NCI-H526 treated with DMSO at 0.1 percent for 48 hours (cell line): ENCODE measurements at regions not wholly inside any gene's neighbourhood (a gene's known extent, or its start where the extent isn't known, plus 50 kb on each side); places are given as distances from the start of the nearest gene placed in this dataset.
"Not testable (repeated sequence)": the region's sequence is repeated elsewhere in the genome, so short reads cannot be mapped to it uniquely, and the experiment has no call there.

Experiments
- DNase-seq: peaks from one replicate; lab custom pipeline; 2025; lab: John Stamatoyannopoulos, UW

DNA sequence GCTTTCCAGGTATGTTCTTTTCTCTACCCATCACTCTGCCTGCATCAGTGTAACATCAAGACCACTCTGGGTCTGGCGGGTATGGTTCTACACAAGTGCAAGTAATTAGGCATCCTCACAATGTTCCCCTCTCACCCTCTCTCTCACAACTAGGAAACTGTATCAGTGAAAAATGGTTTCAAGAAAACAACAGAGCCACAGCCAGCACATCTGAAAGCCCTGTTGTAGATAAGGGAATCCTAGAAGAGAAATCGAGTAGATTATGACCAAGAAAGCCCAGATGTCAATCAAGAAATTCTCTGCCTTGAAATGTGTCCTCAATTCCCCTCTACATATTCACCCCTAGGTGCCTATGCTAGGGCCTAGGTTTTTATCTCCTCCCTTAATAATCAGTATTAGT, 281.3 kb upstream of the ANKRD50 start:
- no peak for DNase-seq

DNA sequence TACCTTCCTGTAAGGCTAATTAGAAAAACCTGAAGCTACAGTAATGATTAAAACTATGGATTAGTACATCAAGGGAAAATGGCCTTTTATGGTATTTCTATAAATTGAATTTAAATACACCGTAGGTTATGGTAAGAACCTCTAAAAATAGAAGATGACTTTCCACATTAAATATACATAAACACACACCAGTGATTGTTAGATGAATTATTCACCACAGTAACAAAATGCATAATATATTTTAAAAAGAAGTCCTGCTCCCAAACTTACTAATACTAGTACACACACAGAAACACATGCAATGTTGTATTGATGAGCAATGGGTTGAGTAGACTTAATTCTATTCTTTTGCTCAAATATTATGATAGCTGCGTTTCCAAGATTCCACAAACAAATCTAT, 277.9 kb upstream of the ANKRD50 start:
- DNase-seq = no peak

DNA sequence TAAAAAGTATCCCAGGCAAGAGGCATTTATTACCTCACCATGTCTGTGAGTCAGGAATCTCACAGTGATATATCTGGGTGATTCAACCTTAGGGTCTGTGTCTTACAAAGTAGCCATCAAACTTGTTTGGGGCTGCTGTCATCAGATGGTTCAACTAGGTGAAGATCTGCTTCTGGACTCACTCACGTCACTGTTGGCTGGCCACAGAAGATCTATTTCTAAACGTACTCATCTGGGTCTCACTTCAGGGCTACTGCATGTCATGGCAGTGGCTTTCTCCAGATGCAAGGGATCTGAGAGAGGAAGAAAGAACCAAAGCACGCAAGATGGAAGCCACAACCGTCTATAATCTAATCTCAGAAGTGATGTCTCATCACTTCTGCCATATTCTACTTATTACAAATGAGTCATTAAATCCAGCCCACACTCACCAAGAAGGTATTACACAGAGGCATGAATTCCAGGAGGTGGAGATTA, 267.8 kb upstream of the ANKRD50 start:
- no peak for DNase-seq

DNA sequence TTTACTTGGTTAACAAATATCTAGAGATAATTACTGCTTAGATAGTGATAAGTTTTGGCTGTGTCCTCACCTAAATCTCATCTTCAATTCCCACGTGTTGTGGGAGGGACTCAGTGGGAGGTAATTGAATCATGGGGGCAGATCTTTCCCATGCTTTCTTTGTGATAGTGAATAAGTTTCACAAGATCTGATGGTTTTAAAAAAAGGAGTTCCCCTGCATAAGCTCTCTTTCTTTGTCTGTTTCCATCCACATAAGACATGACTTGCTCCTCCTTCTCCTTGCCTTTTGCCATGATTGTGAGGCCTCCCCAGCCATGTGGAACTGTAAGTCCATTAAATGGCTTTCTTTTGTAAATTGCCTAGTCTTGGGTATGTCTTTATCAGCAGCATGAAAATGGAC, 266.0 kb upstream of the ANKRD50 start:
- not testable (repeated sequence) for DNase-seq

DNA sequence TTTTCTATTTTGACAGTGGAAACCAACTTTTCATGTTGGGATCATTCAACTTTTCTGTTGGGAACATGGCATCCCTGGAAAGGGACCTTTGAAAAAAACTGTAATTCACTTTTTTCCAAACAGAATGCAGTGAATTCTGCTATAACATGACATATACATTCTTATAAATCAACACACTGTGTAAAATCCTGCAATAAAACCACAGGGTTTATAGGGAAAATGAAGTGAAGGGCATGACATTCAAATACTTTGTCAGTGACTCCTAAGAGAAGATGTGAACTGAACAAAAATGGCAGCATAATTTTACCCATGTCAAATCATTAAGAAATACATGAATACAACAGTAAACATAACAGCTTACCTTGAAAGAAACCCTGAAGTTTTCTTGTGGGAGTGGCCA, 264.5 kb upstream of the ANKRD50 start:
- no peak for DNase-seq

DNA sequence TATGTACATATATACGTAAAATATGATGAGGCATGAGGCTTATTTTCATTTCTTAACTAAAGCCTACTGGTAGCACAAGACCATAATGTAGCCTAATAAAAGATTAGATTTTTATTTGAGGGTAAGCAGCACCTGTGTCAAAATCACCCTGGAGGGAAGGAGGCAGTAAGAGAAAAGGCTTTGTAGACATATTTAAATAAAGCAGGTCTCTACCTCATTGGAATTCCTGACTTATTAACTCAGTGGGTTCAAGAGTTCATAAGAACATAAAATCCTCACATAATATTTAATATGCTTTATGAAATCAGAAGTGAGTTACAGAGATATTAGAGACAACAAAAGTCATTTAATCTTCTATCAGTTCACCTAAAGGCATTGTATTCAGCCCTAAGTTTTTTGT, 261.6 kb upstream of the ANKRD50 start:
- DNase-seq = no peak

DNA sequence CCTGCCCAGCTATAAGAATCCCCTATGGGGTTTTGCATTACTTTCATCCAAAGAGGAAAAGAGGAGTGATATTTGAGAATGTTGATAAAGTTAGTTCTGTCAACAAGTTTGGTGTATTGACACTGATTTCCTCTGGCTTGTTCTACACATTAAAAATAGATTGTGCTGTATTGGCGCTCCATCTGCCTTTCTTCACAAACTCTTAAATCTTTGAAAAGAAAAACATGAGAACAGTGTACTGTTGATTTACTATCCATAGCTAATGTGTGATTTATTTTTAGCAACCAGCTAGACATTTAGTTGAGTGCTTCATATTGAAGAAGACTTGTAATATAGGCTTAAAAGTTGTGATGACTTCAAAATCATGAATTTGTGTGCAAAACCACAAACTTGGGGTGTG, 261.2 kb upstream of the ANKRD50 start:
- DNase-seq = no peak

DNA sequence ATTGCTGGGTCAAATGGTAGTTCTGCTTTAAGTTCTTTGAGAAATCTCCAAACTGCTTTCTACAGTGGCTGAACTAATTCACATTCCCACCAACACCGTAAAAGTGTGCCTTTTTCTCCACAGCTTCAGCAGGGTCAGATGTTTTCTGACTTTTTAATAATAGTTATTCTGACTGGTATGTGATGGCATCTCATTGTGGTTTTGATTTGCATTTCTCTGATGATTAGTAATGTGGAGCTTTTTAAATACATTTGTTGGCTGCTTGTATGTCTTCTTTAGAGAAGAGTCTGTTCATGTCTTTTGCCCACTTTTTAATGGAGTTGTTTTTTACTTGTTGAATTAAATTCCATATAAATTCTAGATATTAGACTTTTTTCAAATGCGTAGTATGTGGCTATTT, 257.5 kb upstream of the ANKRD50 start:
- DNase-seq = no peak

DNA sequence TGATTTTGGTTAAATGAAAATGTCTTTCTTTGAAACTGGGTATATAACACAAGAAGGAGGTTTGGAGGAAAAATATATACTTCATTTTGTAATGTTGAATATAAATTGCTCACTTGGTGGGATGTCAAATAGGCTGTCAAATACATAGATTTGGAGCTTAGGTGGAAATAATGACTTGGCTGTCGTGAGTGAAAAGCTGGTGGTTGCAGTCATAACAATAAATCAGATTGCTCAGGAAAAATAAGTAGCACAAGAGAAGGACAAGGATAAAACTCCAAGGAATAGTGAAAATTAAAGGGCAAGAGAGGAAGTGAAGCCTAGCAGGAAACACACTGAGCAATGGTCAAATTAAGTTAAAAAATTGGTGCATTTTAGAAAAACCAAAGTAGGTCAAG, 253.0 kb upstream of the ANKRD50 start:
- DNase-seq = no peak

DNA sequence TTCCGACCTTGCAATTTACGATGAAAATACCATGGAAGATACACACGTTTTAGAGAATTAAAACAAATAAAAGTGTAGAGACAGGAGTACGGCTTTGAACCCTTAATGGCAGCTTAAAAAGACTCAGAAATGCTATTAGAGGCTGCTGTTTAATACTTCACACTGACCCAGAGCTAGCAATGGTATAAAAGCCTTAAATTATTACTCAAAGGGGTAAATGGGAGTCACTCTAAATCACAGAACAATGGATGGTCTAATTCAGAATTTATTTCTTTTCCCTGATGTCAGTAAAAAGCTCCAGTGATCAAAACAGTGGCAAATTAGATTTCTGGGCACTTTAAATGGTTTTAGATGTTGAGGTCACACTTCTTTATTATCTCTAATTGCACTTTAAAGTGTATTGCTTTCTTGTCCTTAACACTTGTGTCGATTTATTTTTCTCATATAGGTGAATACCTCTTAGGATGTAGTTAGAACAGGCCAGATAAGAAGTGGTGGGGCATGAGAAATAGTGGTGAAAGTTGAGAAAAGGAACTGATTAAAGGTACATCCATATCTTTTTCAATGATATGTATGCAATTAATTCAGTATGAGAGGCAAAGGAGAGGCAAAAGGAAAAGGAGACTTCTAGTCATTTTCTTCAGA, 252.4 kb upstream of the ANKRD50 start:
- DNase-seq = no peak

DNA sequence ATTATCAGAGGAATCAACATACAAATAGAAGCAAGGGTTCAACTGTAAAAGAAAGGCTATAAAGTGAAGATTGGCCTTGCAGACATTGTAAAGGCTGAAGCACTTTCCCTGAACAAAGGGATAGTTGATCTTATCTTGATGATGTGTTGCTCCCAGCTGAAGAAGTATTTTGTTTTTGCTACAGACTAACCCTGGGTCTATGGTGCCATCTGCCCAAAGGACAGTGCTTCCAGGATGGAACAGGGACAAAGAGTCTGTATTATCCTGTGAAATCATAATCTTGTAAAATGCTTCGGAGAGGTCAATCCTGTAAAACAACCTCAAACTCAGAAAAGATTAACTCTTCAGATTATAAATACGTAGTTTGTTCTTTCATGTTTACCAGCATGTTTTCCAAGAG, 251.7 kb upstream of the ANKRD50 start:
- no peak for DNase-seq

DNA sequence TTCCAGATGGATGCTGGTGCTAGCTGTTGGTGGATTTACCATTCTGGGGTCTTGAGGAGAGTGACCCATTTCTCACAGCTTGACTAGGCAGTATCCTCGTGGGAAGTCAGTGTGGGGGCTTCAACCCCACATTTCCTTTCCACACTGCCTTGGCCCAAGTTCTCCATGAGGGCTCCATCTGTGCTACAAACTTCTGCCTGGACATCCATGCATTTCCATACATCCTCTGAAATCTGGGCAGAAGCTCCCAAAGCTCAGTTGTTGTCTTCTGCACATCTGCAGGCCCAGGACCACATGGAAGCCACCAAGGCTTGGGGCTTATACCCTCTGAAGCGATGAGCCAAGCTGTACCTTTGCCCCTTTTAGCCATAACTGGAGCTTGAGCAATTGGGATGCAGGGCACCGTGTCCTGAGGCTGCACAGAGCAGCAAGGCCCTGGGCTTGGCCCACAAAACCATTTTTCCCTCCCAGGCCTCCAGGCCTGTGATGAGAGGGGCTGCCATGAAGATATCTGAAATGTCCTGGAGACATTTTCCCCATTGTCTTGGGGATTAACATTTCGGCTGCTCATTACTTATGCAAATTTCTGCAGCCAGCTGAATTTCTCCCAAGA, 248.7 kb upstream of the ANKRD50 start:
- DNase-seq = no peak

DNA sequence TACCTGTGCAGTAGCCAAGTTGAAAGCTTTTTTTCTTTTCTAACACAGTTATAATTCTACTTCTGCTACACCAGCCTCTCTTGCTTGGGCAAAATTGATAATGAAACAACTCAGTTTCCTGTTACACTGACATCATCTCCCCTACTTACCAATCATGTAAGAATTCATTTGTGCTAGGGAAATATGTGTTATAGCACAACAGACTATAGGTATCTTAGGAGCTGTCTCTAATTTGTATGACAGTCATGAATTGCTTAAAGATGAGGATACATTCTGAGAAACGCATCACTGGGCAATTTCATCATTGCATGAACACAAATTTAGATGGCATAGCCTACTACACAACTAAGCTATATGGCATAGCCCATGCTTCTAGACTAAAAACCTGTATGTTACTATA, 246.3 kb upstream of the ANKRD50 start:
- DNase-seq = no peak

DNA sequence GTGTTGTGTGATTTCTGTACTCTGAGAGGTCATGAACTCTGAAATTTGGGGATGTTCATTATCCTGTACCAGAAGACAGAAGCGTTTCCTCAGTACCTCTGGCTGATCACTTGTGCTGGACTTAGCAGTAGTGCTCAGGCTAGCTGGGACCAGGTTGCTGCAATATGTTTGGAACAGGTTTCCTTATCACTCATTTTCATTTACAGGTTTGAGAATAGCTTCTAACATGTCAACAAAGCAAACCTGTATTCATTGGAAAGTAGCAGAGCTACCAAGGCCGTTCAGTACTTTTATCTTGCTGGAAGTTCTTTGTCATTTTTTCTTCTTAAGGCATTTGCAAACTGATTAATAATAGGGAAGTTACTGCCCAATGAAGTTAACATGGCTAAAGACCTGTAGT, 242.9 kb upstream of the ANKRD50 start:
- DNase-seq = no peak

DNA sequence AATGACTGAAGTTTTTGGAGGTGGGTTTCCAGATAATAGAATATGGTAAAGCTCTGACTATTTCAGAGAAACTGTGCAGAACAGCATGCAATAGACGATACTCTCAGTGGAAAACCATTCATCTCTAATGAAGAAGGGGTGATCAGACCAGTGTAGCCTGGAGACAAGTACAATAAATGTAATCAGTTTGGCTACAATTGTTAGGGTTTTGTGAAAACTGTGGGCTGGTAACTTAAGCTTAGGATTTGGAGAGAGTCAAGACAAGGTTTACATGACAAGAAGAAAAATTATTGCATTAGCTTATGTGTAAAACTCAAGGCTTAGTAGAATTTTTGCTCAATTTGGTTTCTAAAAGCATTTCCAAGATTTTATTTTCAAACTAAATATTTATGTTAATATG, 241.5 kb upstream of the ANKRD50 start:
- DNase-seq = no peak

DNA sequence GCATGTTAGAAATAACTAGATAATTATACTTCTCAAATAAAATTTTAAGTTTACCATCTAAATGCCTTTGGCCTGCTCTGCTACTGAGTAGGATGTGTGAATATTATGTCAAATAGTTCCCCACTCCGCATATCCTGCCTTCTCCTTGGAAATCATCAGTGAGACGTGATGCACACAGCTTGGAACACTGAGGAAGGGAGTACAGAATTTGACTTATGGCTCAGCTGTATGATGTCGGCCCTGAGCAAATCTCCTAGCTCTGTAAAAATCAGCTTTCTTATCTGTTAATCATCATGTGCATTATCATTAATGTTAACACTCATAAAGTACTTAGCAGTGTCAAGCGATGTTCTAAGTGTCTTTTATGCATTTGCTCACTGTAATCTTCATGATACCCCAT, 241.0 kb upstream of the ANKRD50 start:
- no peak for DNase-seq

DNA sequence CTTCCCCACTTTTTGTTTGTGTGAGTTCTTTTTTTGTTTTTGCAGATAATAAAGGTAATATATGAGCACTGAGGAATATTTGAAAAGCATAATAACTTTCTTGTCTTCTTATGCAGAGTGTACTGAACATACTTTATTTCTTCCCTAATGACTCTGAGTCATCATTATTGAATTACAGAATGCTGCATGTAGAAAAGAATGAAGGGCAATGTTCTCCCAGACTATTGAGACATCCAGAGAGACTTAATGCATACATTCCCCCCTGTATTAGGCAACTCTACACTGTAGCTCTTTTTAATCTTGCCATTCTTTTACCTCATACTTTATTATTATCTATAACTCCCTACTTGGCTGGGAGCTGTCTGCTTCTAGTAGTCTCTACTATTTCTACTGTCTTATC, 240.5 kb upstream of the ANKRD50 start:
- no peak for DNase-seq

DNA sequence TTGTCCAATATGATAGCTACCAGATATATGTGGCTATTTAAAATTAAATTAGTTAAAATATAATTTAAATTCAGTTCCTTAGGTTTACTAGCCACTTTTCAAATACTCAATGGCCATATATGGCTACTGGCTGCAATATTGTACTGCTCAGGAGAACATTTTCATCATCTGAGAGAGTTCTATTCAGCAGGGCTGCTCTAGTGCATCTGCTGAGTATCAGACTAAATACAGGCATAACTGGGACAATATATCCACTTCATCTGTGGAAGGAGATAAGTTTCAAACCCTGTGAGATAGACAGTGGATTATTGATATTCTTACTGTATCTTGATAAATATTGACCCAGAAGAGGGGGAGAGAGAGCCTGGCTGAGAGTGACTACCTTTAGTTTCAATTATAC, 240.1 kb upstream of the ANKRD50 start:
- no peak for DNase-seq

DNA sequence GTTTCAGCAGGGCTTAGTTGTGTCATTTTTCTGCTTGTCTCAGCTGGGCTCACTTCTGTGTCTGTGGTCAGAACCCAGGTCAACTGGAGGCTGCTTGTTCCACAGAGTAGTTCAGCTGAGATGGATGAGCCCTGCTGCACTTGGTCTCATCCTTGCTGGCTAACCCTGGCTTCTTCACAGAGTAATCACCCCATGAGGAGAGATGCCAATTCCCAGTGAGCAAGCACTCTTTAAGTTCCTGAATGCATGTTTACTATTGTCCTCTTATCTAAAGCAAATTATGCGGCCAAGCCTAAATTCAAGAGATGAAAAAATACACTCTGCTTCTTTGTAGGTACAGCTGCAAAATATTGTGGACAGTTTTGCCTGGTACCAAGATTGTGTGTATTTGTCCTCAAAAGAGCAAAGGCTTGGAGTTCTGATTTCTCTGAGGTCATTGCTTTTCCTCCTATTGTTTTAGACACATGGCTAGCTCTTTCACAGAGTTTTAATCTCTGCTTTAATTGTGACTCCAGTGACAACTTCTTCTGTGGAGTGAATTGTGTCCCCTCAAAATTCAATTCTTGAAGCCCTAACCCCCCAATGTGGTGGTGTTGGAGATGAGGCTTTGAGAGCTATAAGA, 236.6 kb upstream of the ANKRD50 start:
- DNase-seq = no peak

DNA sequence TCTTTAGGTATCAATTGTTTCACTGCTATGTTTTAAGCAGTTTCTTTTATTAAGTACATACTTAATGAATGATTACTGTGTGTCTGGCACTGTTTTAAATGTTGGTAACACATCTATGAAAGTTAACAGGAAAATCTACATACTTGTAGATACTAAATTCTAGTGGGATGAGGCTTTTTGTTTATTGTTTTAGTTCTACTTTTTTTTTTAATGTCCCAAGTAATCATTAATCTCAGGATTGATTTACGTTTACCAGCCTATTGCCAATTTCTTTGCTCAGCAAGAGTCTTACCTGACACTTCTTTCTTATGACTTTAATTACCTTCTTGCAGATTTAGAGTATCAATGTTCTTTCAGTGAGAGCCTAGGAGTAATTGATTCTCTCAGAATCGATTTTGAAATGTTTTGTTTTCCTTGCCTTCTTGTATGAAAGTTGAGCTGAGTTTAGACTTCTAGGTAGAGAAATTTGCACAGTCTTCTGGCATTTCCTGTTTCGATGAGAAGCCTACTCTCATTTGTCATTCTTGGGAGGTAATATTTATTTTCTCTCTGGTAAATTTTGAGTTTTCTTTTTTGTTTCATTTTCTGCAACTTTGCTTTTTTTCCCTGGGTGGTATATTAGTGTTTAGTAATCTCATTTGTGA, 235.2 kb upstream of the ANKRD50 start:
- DNase-seq = no peak

DNA sequence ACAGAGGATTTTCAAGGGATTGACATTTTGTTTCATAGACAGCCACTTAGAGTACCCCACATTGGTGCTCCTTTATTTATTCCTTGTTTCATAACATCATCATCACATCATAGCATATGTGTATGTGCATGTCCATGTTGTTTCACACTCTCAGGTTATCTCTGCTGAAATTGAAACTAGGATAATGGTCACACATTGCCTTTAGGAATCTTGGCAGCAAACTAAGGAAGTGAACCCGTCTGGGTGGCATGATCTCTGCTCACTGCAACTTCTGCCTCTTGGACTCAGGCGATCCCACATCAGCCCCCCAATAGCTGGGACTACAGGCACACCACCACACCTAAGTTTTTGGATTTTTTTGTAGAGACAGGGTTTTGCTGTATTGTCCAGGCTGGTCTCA, 234.2 kb upstream of the ANKRD50 start:
- no peak for DNase-seq

DNA sequence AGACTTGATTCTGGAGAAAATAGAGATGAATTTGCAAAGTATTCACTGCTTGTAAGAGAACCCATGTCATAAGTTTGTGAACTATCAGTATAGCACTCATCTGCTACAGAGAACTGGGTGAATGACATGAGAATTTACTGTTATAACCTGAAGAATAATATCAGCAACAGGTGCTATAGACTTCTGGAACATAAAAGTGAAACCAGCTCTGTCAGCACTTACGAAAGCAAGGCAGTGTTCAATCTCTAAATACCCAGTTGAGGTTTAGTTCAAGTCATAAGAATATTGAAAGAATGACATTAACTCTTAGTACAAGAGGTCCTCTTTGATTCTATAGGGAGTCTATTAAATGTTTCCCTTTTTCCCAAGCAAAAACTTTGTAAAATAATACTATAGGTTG, 232.9 kb upstream of the ANKRD50 start:
- DNase-seq = no peak

DNA sequence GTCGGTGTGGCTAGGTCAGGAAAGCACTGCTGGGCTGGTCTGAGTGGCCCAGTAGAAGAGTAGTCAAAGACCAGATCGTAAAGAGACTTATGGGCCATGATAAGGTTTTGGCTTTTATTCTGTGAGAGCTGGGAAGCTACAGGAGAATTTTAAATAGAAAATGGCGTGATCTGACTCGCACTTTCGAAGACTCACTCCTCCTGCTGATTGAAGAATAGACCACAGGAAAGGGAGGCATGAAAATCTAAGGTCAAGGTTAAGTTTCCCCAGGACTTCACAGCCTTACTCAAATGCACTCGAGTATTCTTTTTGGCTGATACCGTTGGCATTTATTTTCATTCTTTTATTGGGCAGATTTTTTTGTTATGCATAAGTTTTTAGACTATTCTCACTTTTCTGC, 231.4 kb upstream of the ANKRD50 start:
- no peak for DNase-seq
